Activated CD4-positive, alpha-beta T cell treated with anti-CD3 and anti-CD28 coated beads for 4 hours (primary cell): ENCODE measurements at regions not wholly inside any gene's neighbourhood (a gene's known extent, or its start where the extent isn't known, plus 50 kb on each side); places are given as distances from the start of the nearest gene placed in this dataset.
A peak's percentile ranks its signal among the peaks of the same experiment; 100 is the strongest.
"Not testable (repeated sequence)": the region's sequence is repeated elsewhere in the genome, so short reads cannot be mapped to it uniquely, and the experiment has no call there.

Experiments
- DNase-seq, 2 donors: peaks; one replicate each; pipeline ENCODE4 v3.0.0-alpha.2; 2020

GRCh38 chrX:13179100-13179499 lies 134.7 kb upstream of the FAM9C start:
- DNase-seq: no peak

DNA sequence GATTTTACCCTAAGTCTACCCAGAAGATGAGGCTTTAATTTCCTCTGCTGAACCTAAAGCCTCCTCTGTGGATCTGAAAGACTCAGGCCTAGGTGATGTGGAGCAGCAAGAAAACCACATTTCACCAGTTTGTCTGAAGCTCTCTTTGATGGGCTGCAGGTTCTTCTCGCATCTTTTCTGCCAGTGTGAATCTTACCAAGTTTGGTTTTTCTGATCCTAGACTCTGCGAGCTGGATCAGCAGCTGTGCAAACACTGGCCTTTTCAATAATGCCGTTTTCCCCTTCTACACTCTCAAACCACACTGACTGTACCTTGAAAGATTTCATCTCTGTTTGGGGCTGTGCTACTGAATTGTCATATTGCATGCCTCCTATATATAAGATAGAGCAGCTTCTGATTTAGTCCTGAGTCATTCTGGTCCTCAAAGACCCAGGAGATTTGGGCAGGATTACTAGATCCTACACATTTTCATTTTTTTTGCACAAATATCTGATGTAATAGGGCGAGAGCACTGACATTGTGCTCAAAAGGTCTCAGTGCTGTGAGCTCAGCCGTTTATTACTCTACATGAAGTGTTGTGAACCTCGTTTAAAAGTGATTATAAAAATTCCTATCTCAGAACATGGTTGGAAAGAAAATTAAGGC lies 133.6 kb upstream of the FAM9C start:
- no peak for DNase-seq

GRCh38 chrX:13175056-13175455 lies 130.6 kb upstream of the FAM9C start:
- DNase-seq: no peak

DNA sequence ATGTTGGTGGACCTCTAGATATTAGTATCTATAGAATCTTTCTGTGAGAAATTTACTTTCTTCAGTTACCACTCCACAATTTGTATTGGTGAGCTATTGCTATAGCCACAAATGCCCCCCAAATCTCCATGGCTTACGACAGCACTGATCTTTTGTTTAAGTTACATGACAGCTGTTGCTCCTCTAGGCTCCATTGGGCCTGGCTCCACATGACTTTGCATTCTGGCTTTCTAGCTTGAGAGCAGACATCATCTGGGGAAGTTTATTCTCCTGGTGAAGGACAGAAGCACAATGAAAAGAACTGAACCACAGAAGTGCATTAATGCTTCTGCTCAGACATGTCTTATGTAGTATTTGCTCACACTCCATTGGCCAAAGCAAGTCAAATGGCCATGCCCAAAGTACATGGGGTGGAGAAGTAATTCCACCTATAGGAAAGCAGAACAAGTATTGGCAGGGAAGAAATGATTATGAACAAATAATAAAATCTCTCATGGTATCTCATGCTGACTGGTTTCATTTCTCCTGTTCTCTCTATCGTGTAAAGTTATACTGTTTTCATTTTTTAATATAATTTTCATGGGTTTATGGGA lies 126.6 kb upstream of the FAM9C start:
- DNase-seq: no peak

GRCh38 chrX:13169684-13170083 lies 125.3 kb upstream of the FAM9C start:
- DNase-seq: no peak

DNA sequence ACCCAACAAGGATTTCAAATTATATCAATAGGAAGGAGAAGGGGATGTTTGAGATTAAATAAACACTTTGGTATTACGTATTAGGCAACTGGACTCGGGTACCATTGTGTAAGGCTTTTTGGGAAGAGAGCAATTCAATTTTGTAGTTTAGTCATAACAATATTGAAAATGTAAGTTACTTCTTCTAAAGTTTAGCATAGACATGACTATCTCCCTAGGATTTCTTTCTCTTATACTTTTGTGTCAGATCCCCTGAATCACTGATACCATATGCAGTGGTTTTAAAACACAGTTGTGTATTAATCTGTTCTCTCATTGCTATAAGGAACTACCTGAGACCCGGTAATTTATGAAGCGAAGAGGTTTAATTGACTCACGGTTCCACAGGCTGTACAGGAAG lies 123.8 kb upstream of the FAM9C start:
- no peak for DNase-seq

DNA sequence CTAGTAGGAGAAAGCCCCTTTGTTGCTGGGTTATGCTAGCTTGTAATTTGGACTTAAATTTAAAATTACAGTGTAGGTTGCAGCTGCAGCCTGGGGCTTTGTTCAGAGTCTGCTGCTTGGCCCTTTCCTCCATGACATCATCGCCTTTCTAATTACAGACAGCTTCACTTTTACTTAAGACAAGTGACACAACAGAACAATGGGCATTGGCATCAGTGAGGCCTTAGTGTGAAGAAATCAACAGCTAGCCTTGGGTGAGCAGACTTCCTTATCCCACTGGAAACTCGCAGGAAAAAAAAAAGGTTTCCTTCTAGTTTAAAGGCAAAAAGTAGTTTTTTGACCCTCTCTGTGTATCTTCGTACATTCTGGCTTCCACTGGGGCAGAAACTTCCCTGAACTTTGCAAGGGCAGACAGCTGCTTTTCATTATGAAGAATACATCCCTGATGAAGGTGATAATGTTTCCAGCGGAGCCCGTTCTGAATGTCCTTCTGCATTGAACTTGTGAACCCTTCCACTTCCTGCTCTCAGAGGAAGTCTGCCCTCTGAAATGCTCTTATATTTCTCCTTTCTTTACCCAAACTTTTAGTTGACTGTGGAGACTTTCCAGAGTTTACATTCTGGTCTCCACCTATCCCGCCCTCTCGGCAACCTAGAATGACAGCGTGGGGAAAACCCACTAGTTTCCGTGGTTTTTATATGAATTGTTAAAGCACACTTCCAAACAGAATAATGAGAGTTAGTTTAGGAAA lies 123.2 kb upstream of the FAM9C start:
- DNase-seq: peak; percentile 3 to 17

- no peak for DNase-seq
These were observed 121.1 kb upstream of the FAM9C start for GRCh38 chrX:13165266-13166189.

GRCh38 chrX:13164611-13165010 lies 120.2 kb upstream of the FAM9C start:
- no peak for DNase-seq

DNA sequence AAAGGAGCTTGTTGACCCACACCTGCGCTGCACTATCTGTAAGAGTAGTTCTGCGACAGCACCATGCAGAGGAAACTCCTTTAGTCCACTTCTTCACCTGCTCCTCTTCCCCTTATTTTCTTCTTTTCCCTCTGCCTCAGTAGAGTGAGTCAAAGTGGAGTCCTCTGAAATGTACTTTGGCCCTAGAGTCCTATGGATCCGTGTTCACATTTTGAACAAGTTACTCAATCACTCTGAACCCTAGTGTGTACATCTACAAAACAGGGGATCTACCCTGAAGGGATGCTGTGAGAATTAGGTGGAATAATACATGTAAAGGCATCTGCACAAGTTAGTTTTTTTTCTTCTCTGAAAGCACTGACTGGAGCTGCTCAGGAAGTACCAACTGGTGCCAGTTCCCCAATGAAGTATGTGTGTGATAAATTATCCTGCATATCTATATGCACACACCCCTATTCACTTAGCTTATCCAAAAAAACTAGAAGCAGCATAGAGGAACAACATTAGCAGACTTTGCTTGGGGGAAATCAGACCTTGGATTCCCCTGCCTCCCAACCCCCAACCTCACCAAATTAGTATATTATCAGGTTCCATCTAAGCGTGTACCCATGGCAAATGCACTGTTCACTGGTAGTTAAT lies 118.5 kb upstream of the FAM9C start:
- no peak for DNase-seq

GRCh38 chrX:13159886-13160285 lies 115.5 kb upstream of the FAM9C start:
- DNase-seq: no peak

GRCh38 chrX:13158911-13159310 lies 114.5 kb upstream of the FAM9C start:
- DNase-seq: no peak

DNA sequence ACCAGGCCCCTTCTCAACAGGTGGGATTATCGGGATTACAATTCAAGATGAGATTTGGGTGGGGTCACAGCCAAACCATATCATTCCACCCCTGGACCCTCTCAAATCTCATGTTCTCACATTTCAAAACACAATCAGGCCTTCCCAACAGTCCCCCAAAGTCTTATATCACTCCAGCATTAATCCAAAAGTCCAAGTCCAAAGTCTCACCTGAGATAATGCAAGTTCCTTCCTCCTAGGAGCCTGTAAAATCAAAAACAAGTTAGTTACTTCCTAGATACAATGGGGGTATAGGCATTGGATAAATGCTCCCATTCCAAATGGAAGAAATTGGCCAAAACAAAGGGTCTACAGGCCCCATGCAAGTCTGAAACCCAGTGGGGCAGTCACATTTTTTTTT lies 111.1 kb upstream of the FAM9C start:
- DNase-seq: not testable (repeated sequence)

GRCh38 chrX:13153796-13154195 lies 109.4 kb upstream of the FAM9C start:
- DNase-seq: no peak

- DNase-seq: no peak
These were observed 108.2 kb upstream of the FAM9C start for GRCh38 chrX:13152518-13153185.

- peak in 1 of 2 donors; percentile 30 for DNase-seq
These were observed 107.6 kb upstream of the FAM9C start for GRCh38 chrX:13151828-13152517.

- DNase-seq: no peak
These were observed 105.4 kb upstream of the FAM9C start for GRCh38 chrX:13149702-13150350.

DNA sequence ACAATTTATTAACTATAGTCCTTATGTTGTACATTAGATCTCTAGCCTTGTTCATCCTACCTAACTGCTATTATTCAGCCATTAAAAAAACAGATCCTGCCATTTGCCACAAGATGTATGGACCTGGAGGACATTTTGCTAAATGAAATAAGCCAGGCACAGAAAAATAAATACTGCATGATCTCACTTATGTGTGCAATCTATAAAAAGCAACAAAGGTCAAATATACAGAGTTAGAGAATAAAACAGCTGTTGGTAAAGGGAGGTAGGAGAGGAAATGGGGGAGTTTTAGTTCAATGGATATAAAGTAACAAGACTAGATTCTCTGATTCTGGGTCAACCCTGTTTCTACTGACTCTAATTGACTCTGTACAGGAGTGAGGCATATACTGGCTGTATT lies 103.3 kb upstream of the FAM9C start:
- DNase-seq: no peak

DNA sequence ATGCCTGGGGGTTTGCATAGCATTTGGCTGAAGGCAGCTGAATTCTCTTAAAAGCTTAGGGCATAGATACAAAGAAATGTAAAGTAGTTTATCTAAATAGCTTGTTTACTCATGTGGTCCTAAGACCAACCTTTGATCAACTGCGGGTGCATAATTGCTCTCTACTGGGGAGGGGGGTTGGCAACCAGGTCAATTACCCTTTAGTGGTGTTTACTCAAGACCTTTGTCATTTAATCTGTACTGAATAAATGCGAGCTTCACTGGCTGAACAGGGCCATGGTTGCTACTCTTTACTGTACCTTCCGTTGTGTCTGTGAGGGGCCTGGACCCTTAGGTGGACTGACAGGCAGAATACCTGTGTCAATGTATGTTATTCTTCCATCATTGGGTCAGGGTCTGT lies 102.7 kb upstream of the FAM9C start:
- DNase-seq: no peak

- no peak for DNase-seq
These were observed 100.7 kb upstream of the FAM9C start for GRCh38 chrX:13144927-13145655.
